K562 (cell line): ENCODE measurements at regions not wholly inside any gene's neighbourhood (a gene's known extent, or its start where the extent isn't known, plus 50 kb on each side); places are given as distances from the start of the nearest gene placed in this dataset.

Source experiments
- ATAC-seq: fragments of 200-7000 bp; cut with Tn5 transposase; 3 replicates; pipeline ENCODE4 v1.9.1; 2020; ENCODE audit warnings: moderate library complexity
- BruUV-seq: library from RNA; stranded (reverse); fragments of 400-500 nt; replicated peaks from 2 replicates; lab custom pipeline; 2021; lab: Mats Ljungman, UMichigan
- CTCF ChIA-PET: fragments of 300-600 bp; formaldehyde crosslinking; extraction: SDS; loops from one replicate; lab custom pipeline; 2021; ENCODE audit warnings: low intra/inter-chr PET ratio; lab: Yijun Ruan, JAX
- POLR2A ChIA-PET: fragments of 300-600, 350-650 bp; sonication (Branson Sonifier 250); formaldehyde crosslinking; extraction: SDS; loops from one replicate; lab custom pipeline; 2021; ENCODE audit warnings: antibody characterized with exemption, inconsistent platforms; lab: Yijun Ruan, JAX
- DNase-seq, 4 experiments: peaks; one replicate each; pipeline versions ENCODE4 v3.0.0 to v3.0.0-alpha.2; 2011 to 2018; ENCODE audit warnings: low spot score in 3 of 4, mixed read lengths in 3 of 4; ENCODE audit errors: extremely low read depth in 1 of 4
- FAIRE-seq: peaks from 2 replicates; lab custom pipeline; 2011; peaks lifted over from hg19 to GRCh38; lab: Jason Lieb, UNC
- H2AFZ ChIP-seq: 2 replicates; pipeline ENCODE4 v1.6.0; 2011; ENCODE audit warnings: low read depth, low read length, control low read depth, inconsistent platforms
- H3K27ac ChIP-seq: fragments of 200-600 bp; 3 replicates; pipeline ENCODE4 v1.8.0; 2011; ENCODE audit warnings: low read depth, mild to moderate bottlenecking, control low read depth, inconsistent platforms, low read length, moderate library complexity, mixed read lengths; ENCODE audit errors: extremely low read depth
- H3K27me3 ChIP-seq, 2 experiments: fragments of 300-600 bp in 1 of 2; 2 replicates in 1 of 2; 3 replicates in 1 of 2; pipeline versions ENCODE4 v1.6.0 to v1.8.0; 2011; ENCODE audit warnings: inconsistent platforms in 2 of 2, low read length in 2 of 2, mild to moderate bottlenecking in 1 of 2, mixed read lengths in 1 of 2, moderate library complexity in 1 of 2; ENCODE audit not compliant: control insufficient read depth in 2 of 2, insufficient read depth in 2 of 2
- H3K36me3 ChIP-seq: fragments of 300-600 bp; 3 replicates; pipeline ENCODE4 v1.8.0; 2011; ENCODE audit warnings: mild to moderate bottlenecking, low read length, inconsistent platforms; ENCODE audit not compliant: control insufficient read depth, insufficient read depth
- H3K4me1 ChIP-seq, 2 experiments: fragments of 200-600 bp in 1 of 2; replicated peaks in 1 of 2; 2 replicates in 1 of 2; 3 replicates in 1 of 2; pipeline versions ENCODE4 v1.5.1 to v1.8.0; 2011; ENCODE audit warnings: inconsistent platforms in 2 of 2, low read length in 2 of 2, mild to moderate bottlenecking in 1 of 2, mixed read lengths in 1 of 2, moderate library complexity in 1 of 2; ENCODE audit not compliant: control insufficient read depth in 2 of 2, insufficient read depth in 2 of 2
- H3K4me2 ChIP-seq: 2 replicates; pipeline ENCODE4 v1.6.1; 2011; ENCODE audit warnings: low read length, control low read depth, inconsistent platforms, mixed read lengths; ENCODE audit not compliant: insufficient read depth
- H3K4me3 ChIP-seq: fragments of 200-600 bp; sonication (generic), shearing (Covaris generic); 2 replicates; pipeline ENCODE4 v1.5.1; 2016; ENCODE audit warnings: control low read depth, inconsistent platforms
- H3K79me2 ChIP-seq: fragments of 200-600 bp; 3 replicates; pipeline ENCODE4 v1.8.0; 2011; ENCODE audit warnings: low read length, inconsistent platforms; ENCODE audit not compliant: control insufficient read depth, insufficient read depth
- H3K9ac ChIP-seq, 2 experiments: 2 replicates each; pipeline versions ENCODE4 v1.6.0 to v1.6.1; 2011; ENCODE audit warnings: low read depth in 2 of 2, low read length in 2 of 2, control low read depth in 1 of 2, inconsistent platforms in 1 of 2, mild to moderate bottlenecking in 1 of 2, mixed read lengths in 1 of 2; ENCODE audit not compliant: insufficient read depth in 1 of 2
- H3K9me1 ChIP-seq: one replicate; pipeline ENCODE4 v1.6.0; 2011; ENCODE audit warnings: inconsistent platforms, mild to moderate bottlenecking, low read length, moderate library complexity; ENCODE audit not compliant: control insufficient read depth, insufficient read depth
- H3K9me3 ChIP-seq: replicated peaks from 2 replicates; pipeline ENCODE4 v1.5.1; 2011; ENCODE audit warnings: low read depth, low read length, inconsistent platforms; ENCODE audit not compliant: control insufficient read depth, insufficient read depth
- H4K20me1 ChIP-seq: replicated peaks from 2 replicates; pipeline ENCODE4 v1.6.1; 2011; ENCODE audit warnings: low read length, inconsistent platforms, mixed read lengths; ENCODE audit not compliant: control insufficient read depth, insufficient read depth
- CEBPG ChIP-seq, 3 experiments: fragments of 200-800 bp in 1 of 3; sonication (Bioruptor generic) in 1 of 3; sonication (generic) in 1 of 3; formaldehyde crosslinking in 1 of 3; IDR thresholded peaks in 2 of 3; conservative IDR thresholded peaks in 1 of 3; 2 replicates each; pipeline versions ENCODE4 v1.6.1 to v1.8.0; 2016 to 2022; ENCODE audit warnings: missing compliant biosample characterization in 2 of 3, missing genetic modification characterization in 2 of 3, mild to moderate bottlenecking in 1 of 3, missing genetic modification reagents in 1 of 3
- HMBOX1 ChIP-seq: sonication (generic); IDR thresholded peaks from 2 replicates; pipeline ENCODE4 v1.6.1; 2016
- JUNB ChIP-seq: fragments of 450-650 bp; formaldehyde crosslinking; conservative IDR thresholded peaks from 2 replicates; pipeline ENCODE4 v1.4.0; 2020; ENCODE audit warnings: mild to moderate bottlenecking
- MEF2A ChIP-seq: IDR thresholded peaks from 2 replicates; pipeline ENCODE4 v1.6.1; 2011; ENCODE audit warnings: low read depth, mild to moderate bottlenecking, low read length, moderate library complexity; ENCODE audit not compliant: control insufficient read depth
- NCOA1 ChIP-seq: fragments of 450-650 bp; IDR thresholded peaks from 2 replicates; pipeline ENCODE4 v1.6.1; 2016; ENCODE audit warnings: low read depth
- NCOR1 ChIP-seq: fragments of 450-650 bp; IDR thresholded peaks from 2 replicates; pipeline ENCODE4 v1.6.1; 2016; ENCODE audit warnings: mild to moderate bottlenecking, moderate library complexity
- NONO ChIP-seq, 2 experiments: fragments of 200-400 bp in 1 of 2; fragments of 450-650 bp in 1 of 2; formaldehyde crosslinking in 1 of 2; IDR thresholded peaks; 2 replicates each; pipeline ENCODE4 v1.6.1; 2017; ENCODE audit warnings: low read depth in 2 of 2, mild to moderate bottlenecking in 2 of 2, moderate library complexity in 2 of 2, low read length in 1 of 2
- NR2C1 ChIP-seq, 2 experiments: fragments of 450-650 bp; IDR thresholded peaks; 2 replicates each; pipeline ENCODE4 v1.6.1; 2017; ENCODE audit warnings: mild to moderate bottlenecking in 2 of 2, antibody characterized with exemption in 1 of 2, inconsistent platforms in 1 of 2, missing compliant biosample characterization in 1 of 2, missing genetic modification characterization in 1 of 2
- RNF219 ChIP-seq: fragments of 250-450 bp; sonication (Bioruptor Pico); IDR thresholded peaks from 2 replicates; pipeline ENCODE4 v1.5.0; 2022; ENCODE audit warnings: mild to moderate bottlenecking
- SMARCE1 ChIP-seq: fragments of 450-650 bp; IDR thresholded peaks from 2 replicates; pipeline ENCODE4 v1.7.1; 2016; ENCODE audit warnings: mild to moderate bottlenecking
- ZNF212 ChIP-seq: fragments of 450-650 bp; formaldehyde crosslinking; IDR thresholded peaks from 2 replicates; pipeline ENCODE4 v1.4.0; 2020; ENCODE audit warnings: mild to moderate bottlenecking
- WGBS: fragments of 100-300 bp; shearing (Covaris generic); methylation state at CpG from one replicate; pipeline ENCODE4 v1.1.6; 2016; ENCODE audit warnings: low coverage, mixed read lengths; ENCODE audit not compliant: insufficient coverage; ENCODE audit errors: missing lambda C conversion rate; 5-methylcytosine and 5-hydroxymethylcytosine counted together
- in situ Hi-C: fragments of 300-500 bp; cut with MboI; formaldehyde crosslinking; loops from 4 replicates; pipeline ENCODE4 v1.15.0; 2018; ENCODE audit warnings: inconsistent platforms, mixed read lengths
- intact Hi-C: fragments of 100-400 bp; cut with micrococcal nuclease; formaldehyde crosslinking; loops from 2 replicates; pipeline ENCODE4 v1.14.2; 2022

- no peaks in the 10 kb centered on the region for H3K27me3 ChIP-seq
- H4K20me1 ChIP-seq, result no peaks in the 10 kb centered on the region
- DNase-seq (no peak), FAIRE-seq (no peak), ATAC-seq (no peak)
- no peaks in the 10 kb centered on the region for H3K36me3 ChIP-seq
- H3K4me3 ChIP-seq, result no peak overlapping the region
- in situ Hi-C loops, result no loop called here
- no peaks in the 10 kb centered on the region for H3K9me1 ChIP-seq
- no peak overlapping the region for H3K27ac ChIP-seq
- no TSS peak for BruUV-seq
- no peaks in the 10 kb centered on the region for H3K79me2 ChIP-seq
- H3K9ac ChIP-seq, result no peak overlapping the region
- no peak for TF ChIP-seq NONO (IDR thresholded peaks at IDR 0.05; ENCODE audit: low read depth in 2 of 2, low read length in 1 of 2)
- no peak for TF ChIP-seq NR2C1 (IDR thresholded peaks at IDR 0.05)
- TF ChIP-seq NR2C1 (tag; IDR thresholded peaks at IDR 0.05), result no peak
- 0% methylated on average over 2 of the region's 5 CpGs for WGBS
- intact Hi-C loops, result no loop called here
- ChIA-PET CTCF (no interaction called here), POLR2A (no interaction called here)
- no peak overlapping the region for H3K4me2 ChIP-seq
- no peaks in the 10 kb centered on the region for H3K9me3 ChIP-seq
- no peak overlapping the region for H2AFZ ChIP-seq
- H3K4me1 ChIP-seq, result no peaks in the 10 kb centered on the region
Observed at GRCh38 chr12:3376779-3377455, 114.1 kb upstream of the PRMT8 start.

GRCh38 chr12:3378655-3379054, 112.3 kb upstream of the PRMT8 start:
- no TSS peak for BruUV-seq
- in situ Hi-C loops, result no loop called here
- no peaks in the 10 kb centered on the region for H4K20me1 ChIP-seq
- no peaks in the 10 kb centered on the region for H3K36me3 ChIP-seq
- no peak for DNase-seq
- no peak overlapping the region for H3K4me2 ChIP-seq
- H3K9me1 ChIP-seq, result no peaks in the 10 kb centered on the region
- H3K9me3 ChIP-seq, result no peaks in the 10 kb centered on the region
- no peaks in the 10 kb centered on the region for H3K27me3 ChIP-seq
- 0% methylated on average over 3 of the region's 4 CpGs for WGBS
- H3K4me1 ChIP-seq, result no peaks in the 10 kb centered on the region
- ChIA-PET POLR2A (interaction anchor here (0.8 kb wide), 1 partner anchor 177 kb away, joined by 5 read pairs; no protein-coding TSS in a partner anchor), CTCF (no interaction called here)
- no peak overlapping the region for H2AFZ ChIP-seq
- ATAC-seq, result no peak
- H3K4me3 ChIP-seq, result no peak overlapping the region
- no peak overlapping the region for H3K9ac ChIP-seq
- FAIRE-seq, result no peak
- no peak overlapping the region for H3K27ac ChIP-seq
- no peaks in the 10 kb centered on the region for H3K79me2 ChIP-seq
- intact Hi-C loops, result no loop called here
- TF ChIP-seq MEF2A, result no peak
- no peak for TF ChIP-seq SMARCE1
- TF ChIP-seq CEBPG (CRISPR knock-in tag; IDR thresholded peaks at IDR 0.05), result no peak
- TF ChIP-seq CEBPG (tag; conservative IDR thresholded peaks at IDR 0.05 in 1 of 2, IDR thresholded peaks at IDR 0.05 in 1 of 2), result no peak
- TF ChIP-seq RNF219 (CRISPR knock-in tag), result no peak
- no peak for TF ChIP-seq HMBOX1
- TF ChIP-seq NCOR1, result no peak
- no peak for TF ChIP-seq NCOA1
- no peak for TF ChIP-seq ZNF212 (CRISPR knock-in tag)
- no peak for TF ChIP-seq JUNB
